SK-N-SH treated with all-trans-retinoic acid at 6 μM for 48 hours (cell line): ENCODE measurements at regions not wholly inside any gene's neighbourhood (a gene's known extent, or its start where the extent isn't known, plus 50 kb on each side); places are given as distances from the start of the nearest gene placed in this dataset.
"Not testable (repeated sequence)": the region's sequence is repeated elsewhere in the genome, so short reads cannot be mapped to it uniquely, and the experiment has no call there.

ENCODE experiments used
- ESRRG ChIP-seq: fragments of 250-450 bp; sonication (Bioruptor Pico); IDR thresholded peaks from 2 replicates; pipeline ENCODE4 v1.6.1; 2021; ENCODE audit warnings: mild to moderate bottlenecking
- ISL1 ChIP-seq: fragments of 250-450 bp; sonication (Bioruptor Pico); IDR thresholded peaks from 2 replicates; pipeline ENCODE4 v2.1.2; 2022; ENCODE audit warnings: mild to moderate bottlenecking, moderate library complexity
- SNAI2 ChIP-seq: fragments of 250-450 bp; sonication (Bioruptor Pico); IDR thresholded peaks from 2 replicates; pipeline ENCODE4 v1.5.0; 2020; ENCODE audit warnings: mild to moderate bottlenecking, moderate library complexity
- TF ChIP-seq, protein P1 (sequence below): fragments of 250-450 bp; sonication (Bioruptor Pico); IDR thresholded peaks from 2 replicates; pipeline ENCODE4 v1.5.1; 2020; ENCODE audit warnings: low read depth, mild to moderate bottlenecking, moderate library complexity

DNA sequence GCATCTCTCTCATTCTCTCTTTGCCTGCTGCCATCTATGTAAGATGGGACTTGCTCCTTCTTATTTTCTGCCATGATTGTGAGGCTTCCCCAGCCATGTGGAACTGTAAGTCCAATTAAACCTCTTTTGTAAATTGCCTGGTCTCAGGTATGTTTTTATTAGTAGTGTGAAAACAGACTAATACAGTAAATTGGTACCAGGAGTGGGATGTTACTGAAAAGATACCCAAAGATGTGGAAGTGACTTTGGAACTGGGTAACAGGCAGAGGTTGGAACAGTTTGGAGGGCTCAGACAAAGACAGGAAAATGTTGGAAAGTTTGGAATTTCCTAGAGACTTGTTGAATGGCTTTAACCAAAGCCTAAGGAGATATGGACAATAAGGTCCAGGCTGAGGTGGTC is 503.1 kb upstream of the SOX9 start:
- not testable (repeated sequence) for TF ChIP-seq SNAI2, ISL1, ESRRG (CRISPR knock-in tag)
- TF ChIP-seq, protein P1, sequence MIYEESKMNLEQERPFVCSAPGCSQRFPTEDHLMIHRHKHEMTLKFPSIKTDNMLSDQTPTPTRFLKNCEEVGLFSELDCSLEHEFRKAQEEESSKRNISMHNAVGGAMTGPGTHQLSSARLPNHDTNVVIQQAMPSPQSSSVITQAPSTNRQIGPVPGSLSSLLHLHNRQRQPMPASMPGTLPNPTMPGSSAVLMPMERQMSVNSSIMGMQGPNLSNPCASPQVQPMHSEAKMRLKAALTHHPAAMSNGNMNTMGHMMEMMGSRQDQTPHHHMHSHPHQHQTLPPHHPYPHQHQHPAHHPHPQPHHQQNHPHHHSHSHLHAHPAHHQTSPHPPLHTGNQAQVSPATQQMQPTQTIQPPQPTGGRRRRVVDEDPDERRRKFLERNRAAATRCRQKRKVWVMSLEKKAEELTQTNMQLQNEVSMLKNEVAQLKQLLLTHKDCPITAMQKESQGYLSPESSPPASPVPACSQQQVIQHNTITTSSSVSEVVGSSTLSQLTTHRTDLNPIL: not testable (repeated sequence)
